ENCODE measurements at regions not wholly inside any gene's neighbourhood (a gene's known extent, or its start where the extent isn't known, plus 50 kb on each side); places are given as distances from the start of the nearest gene placed in this dataset.
"Not testable (repeated sequence)": the region's sequence is repeated elsewhere in the genome, so short reads cannot be mapped to it uniquely, and the experiment has no call there.

- no peak overlapping the region for H3K27ac ChIP-seq
- TF ChIP-seq POLR2AphosphoS5 (IDR thresholded peaks at IDR 0.05), result no peak
- no peak for TF ChIP-seq CTCF (IDR thresholded peaks at IDR 0.05)
- TF ChIP-seq POLR2A (IDR thresholded peaks at IDR 0.05), result no peak
- intact Hi-C loops (cut with DNase I), result no loop called here
- H3K4me1 ChIP-seq (replicated peaks), result no peaks in the 10 kb centered on the region
- WGBS, result 88% methylated on average over 5 of the region's 5 CpGs
- H3K4me3 ChIP-seq, result no peak overlapping the region
- DNase-seq (ENCODE audit: low spot score), result no peak
- H3K36me3 ChIP-seq, result no peaks in the 10 kb centered on the region
- no peaks in the 10 kb centered on the region for H3K9me3 ChIP-seq
- H3K27me3 ChIP-seq (replicated peaks; ENCODE audit: insufficient read depth), result no peaks in the 10 kb centered on the region
These were observed 266.4 kb upstream of the AZI2 start for GRCh38 chr3:28615071-28615470.

GRCh38 chr3:28615971-28616370, 267.3 kb upstream of the AZI2 start:
- WGBS, result 77% methylated on average over 2 of the region's 2 CpGs
- intact Hi-C loops (cut with DNase I), result no loop called here
- TF ChIP-seq CTCF (IDR thresholded peaks at IDR 0.05) (no peak), POLR2A (IDR thresholded peaks at IDR 0.05) (no peak), POLR2AphosphoS5 (IDR thresholded peaks at IDR 0.05) (no peak)
- Histone ChIP-seq H3K4me1 (replicated peaks) (no peaks in the 10 kb centered on the region), H3K4me3 (no peak overlapping the region), H3K9me3 (no peaks in the 10 kb centered on the region), H3K27ac (no peak overlapping the region), H3K36me3 (no peaks in the 10 kb centered on the region), H3K27me3 (replicated peaks; ENCODE audit: insufficient read depth) (no peaks in the 10 kb centered on the region)
- DNase-seq (ENCODE audit: low spot score), result no peak

GRCh38 chr3:28617821-28618220, 269.2 kb upstream of the AZI2 start:
- Histone ChIP-seq H3K27me3 (replicated peaks; ENCODE audit: insufficient read depth) (no peaks in the 10 kb centered on the region), H3K4me3 (no peak overlapping the region), H3K4me1 (replicated peaks) (no peaks in the 10 kb centered on the region), H3K27ac (no peak overlapping the region), H3K9me3 (no peaks in the 10 kb centered on the region), H3K36me3 (no peaks in the 10 kb centered on the region)
- intact Hi-C loops (cut with DNase I), result no loop called here
- TF ChIP-seq POLR2A (IDR thresholded peaks at IDR 0.05) (no peak), POLR2AphosphoS5 (IDR thresholded peaks at IDR 0.05) (no peak), CTCF (IDR thresholded peaks at IDR 0.05) (no peak)
- 49% methylated on average over 1 of the region's 1 CpG for WGBS
- no peak for DNase-seq (ENCODE audit: low spot score)

- intact Hi-C loops (cut with DNase I), result no loop called here
- Histone ChIP-seq H3K36me3 (no peaks in the 10 kb centered on the region), H3K4me3 (no peak overlapping the region), H3K9me3 (no peaks in the 10 kb centered on the region), H3K27ac (no peak overlapping the region), H3K4me1 (replicated peaks) (no peaks in the 10 kb centered on the region), H3K27me3 (replicated peaks; ENCODE audit: insufficient read depth) (no peaks in the 10 kb centered on the region)
- 85% methylated on average over 5 of the region's 5 CpGs for WGBS
- no peak for DNase-seq (ENCODE audit: low spot score)
- TF ChIP-seq POLR2AphosphoS5 (IDR thresholded peaks at IDR 0.05), result no peak
- TF ChIP-seq POLR2A (IDR thresholded peaks at IDR 0.05), result no peak
- TF ChIP-seq CTCF (IDR thresholded peaks at IDR 0.05), result no peak
These were observed 274.5 kb upstream of the AZI2 start for GRCh38 chr3:28623106-28623505.

- DNase-seq (ENCODE audit: low spot score), result peak; percentile 28
- 35% methylated on average over 3 of the region's 3 CpGs for WGBS
- H3K27me3 ChIP-seq (replicated peaks; ENCODE audit: insufficient read depth), result no peaks in the 10 kb centered on the region
- H3K9me3 ChIP-seq, result no peaks in the 10 kb centered on the region
- H3K4me1 ChIP-seq (replicated peaks), result no peaks in the 10 kb centered on the region
- TF ChIP-seq CTCF (IDR thresholded peaks at IDR 0.05) (no peak), POLR2A (IDR thresholded peaks at IDR 0.05) (no peak), POLR2AphosphoS5 (IDR thresholded peaks at IDR 0.05) (peak; percentile 45)
- H3K36me3 ChIP-seq, result no peaks in the 10 kb centered on the region
- H3K27ac ChIP-seq, result no peak overlapping the region
- intact Hi-C loops (cut with DNase I), result no loop called here
- H3K4me3 ChIP-seq, result no peak overlapping the region
These were observed 275.5 kb upstream of the AZI2 start for GRCh38 chr3:28624084-28624483.

GRCh38 chr3:28627843-28628242, 279.2 kb upstream of the AZI2 start:
- WGBS, result 90% methylated on average over 2 of the region's 2 CpGs
- H3K4me3 ChIP-seq; intact Hi-C loops (cut with DNase I); H3K27ac ChIP-seq; H3K4me1 ChIP-seq (replicated peaks); H3K36me3 ChIP-seq; H3K9me3 ChIP-seq; DNase-seq (ENCODE audit: low spot score); H3K27me3 ChIP-seq (replicated peaks; ENCODE audit: insufficient read depth): not testable (repeated sequence)
